ENCODE measurements at regions not wholly inside any gene's neighbourhood (a gene's known extent, or its start where the extent isn't known, plus 50 kb on each side); places are given as distances from the start of the nearest gene placed in this dataset.

DNA sequence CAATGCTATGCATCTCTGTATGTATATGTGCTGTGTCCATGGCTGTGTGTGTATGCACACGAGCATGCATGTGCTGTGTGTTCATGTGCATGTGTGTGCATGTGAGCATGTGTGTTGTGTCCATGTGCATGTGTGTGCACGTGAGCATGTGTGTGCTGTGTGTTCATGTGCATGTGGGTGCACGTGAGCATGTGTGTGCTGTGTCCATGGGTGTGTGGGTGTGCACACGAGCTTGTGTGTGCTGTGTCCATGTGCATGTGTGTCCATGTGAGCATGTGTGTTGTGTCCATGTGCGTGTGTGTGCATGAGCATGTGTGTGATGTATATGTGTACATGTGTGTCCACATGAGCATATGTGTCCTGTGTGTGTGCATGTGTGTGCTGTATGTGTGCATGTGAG is 414.4 kb upstream of the SALL3 start:
- no peak for DNase-seq (ENCODE audit: low read depth)
- no peak for TF ChIP-seq CTCF (IDR thresholded peaks at IDR 0.05; ENCODE audit: control insufficient read depth, insufficient read depth, low read depth, low read length, missing control alignments)
- H3K4me3 ChIP-seq (ENCODE audit: control insufficient read depth, low read depth, low read length): no peak overlapping the region

DNA sequence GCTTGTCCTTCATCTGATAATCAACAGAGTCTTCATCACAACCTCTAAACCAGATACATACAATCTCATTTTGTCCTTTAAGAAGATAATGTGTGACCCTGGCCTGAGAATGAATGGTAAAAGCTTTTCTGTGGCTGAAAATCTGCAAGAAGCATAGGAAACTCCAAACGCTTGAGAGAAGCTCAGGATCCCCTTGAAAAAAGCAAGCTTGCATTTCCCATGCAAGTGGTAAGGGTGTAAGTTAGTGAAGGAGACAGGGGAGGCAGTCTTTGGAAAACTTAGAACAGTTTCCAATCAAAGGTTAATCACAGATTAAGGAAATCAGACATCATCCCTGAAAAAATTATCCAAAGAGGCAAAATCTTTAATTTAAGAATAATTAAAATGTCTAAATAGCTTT is 413.6 kb upstream of the SALL3 start:
- DNase-seq (ENCODE audit: low read depth): no peak
- no peak overlapping the region for H3K4me3 ChIP-seq (ENCODE audit: control insufficient read depth, low read depth, low read length)
- no peak for TF ChIP-seq CTCF (IDR thresholded peaks at IDR 0.05; ENCODE audit: control insufficient read depth, insufficient read depth, low read depth, low read length, missing control alignments)

- no peak overlapping the region for H3K4me3 ChIP-seq (ENCODE audit: control insufficient read depth, low read depth, low read length)
- TF ChIP-seq CTCF (IDR thresholded peaks at IDR 0.05; ENCODE audit: control insufficient read depth, insufficient read depth, low read depth, low read length, missing control alignments): no peak
- DNase-seq (ENCODE audit: low read depth): no peak
These were observed 412.9 kb upstream of the SALL3 start for GRCh38 chr18:78566720-78567119.

GRCh38 chr18:78571063-78571785 is 408.4 kb upstream of the SALL3 start:
- TF ChIP-seq CTCF (IDR thresholded peaks at IDR 0.05; ENCODE audit: control insufficient read depth, insufficient read depth, low read depth, low read length, missing control alignments): no peak
- H3K4me3 ChIP-seq (ENCODE audit: control insufficient read depth, low read depth, low read length): no peak overlapping the region

GRCh38 chr18:78571831-78572347 is 407.7 kb upstream of the SALL3 start:
- no peak for DNase-seq (ENCODE audit: low read depth)
- TF ChIP-seq CTCF (IDR thresholded peaks at IDR 0.05; ENCODE audit: control insufficient read depth, insufficient read depth, low read depth, low read length, missing control alignments): no peak
- no peak overlapping the region for H3K4me3 ChIP-seq (ENCODE audit: control insufficient read depth, low read depth, low read length)

More at GRCh38 chr18:78571063-78571785, 408.4 kb upstream of the SALL3 start:
- no peak for DNase-seq (ENCODE audit: low read depth)

DNA sequence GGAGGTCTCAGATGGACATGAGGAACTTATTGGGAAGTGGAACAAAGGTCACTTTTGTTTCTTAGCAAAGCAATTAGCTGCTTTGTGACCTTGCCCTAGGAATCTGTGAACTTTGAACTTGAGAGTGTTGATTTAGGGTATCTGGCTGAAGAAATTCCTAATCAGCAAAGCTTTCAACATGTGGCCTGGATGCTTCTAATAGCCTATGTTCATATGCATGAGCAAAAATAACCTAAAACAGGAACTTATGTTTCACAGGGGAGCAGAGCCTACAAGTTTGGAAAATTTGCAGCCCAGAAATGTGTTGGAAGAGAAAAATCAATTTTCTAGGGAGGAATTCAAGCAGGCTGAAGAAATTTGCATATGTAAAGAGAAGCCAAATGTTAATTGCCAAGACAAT is 405.8 kb upstream of the SALL3 start:
- no peak overlapping the region for H3K4me3 ChIP-seq (ENCODE audit: control insufficient read depth, low read depth, low read length)
- TF ChIP-seq CTCF (IDR thresholded peaks at IDR 0.05; ENCODE audit: control insufficient read depth, insufficient read depth, low read depth, low read length, missing control alignments): no peak
- no peak for DNase-seq (ENCODE audit: low read depth)

Data from AG09309 (cell line).